CD4-positive, CD25-positive, alpha-beta regulatory T cell (primary cell): ENCODE measurements at regions not wholly inside any gene's neighbourhood (a gene's known extent, or its start where the extent isn't known, plus 50 kb on each side); places are given as distances from the start of the nearest gene placed in this dataset.

Experiments
- ATAC-seq, 2 donors: fragments of 150-1000 bp; cut with Tn5 transposase; one replicate each; pipeline ENCODE4 v1.10.0; 2021; ENCODE audit warnings: low read depth in 2 of 2, moderate number of reproducible peaks in 2 of 2, moderate library complexity in 1 of 2
- DNase-seq, 3 donors: peaks; one replicate each; pipeline versions ENCODE4 v3.0.0 to v3.0.0-alpha.2; 2012 to 2022; ENCODE audit warnings: mixed read lengths in 1 of 3
- H3K27ac ChIP-seq: one replicate; pipeline ENCODE4 v1.7.0; 2013; ENCODE audit warnings: mild to moderate bottlenecking, low read length; ENCODE audit not compliant: insufficient read depth, poor library complexity, severe bottlenecking
- H3K27me3 ChIP-seq: one replicate; pipeline ENCODE4 v1.7.0; 2013; ENCODE audit warnings: low read length; ENCODE audit not compliant: control insufficient read depth, insufficient read depth
- H3K36me3 ChIP-seq: one replicate; pipeline ENCODE4 v1.7.0; 2013; ENCODE audit warnings: mild to moderate bottlenecking, low read length, moderate library complexity; ENCODE audit not compliant: control insufficient read depth, insufficient read depth
- H3K4me1 ChIP-seq: 2 replicates; pipeline ENCODE4 v1.7.0; 2013; ENCODE audit warnings: mild to moderate bottlenecking, low read length; ENCODE audit not compliant: insufficient read depth, control insufficient read depth, poor library complexity, severe bottlenecking
- H3K4me3 ChIP-seq: one replicate; pipeline ENCODE4 v1.7.0; 2013; ENCODE audit warnings: low read depth, mild to moderate bottlenecking, low read length, moderate library complexity
- H3K9me3 ChIP-seq, 2 experiments: 1 replicate in 1 of 2; 2 replicates in 1 of 2; pipeline ENCODE4 v1.7.0; 2013; ENCODE audit warnings: low read length in 2 of 2, mild to moderate bottlenecking in 1 of 2, moderate library complexity in 1 of 2; ENCODE audit not compliant: control insufficient read depth in 2 of 2
- H3K27ac Mint-ChIP-seq, 3 donors: one replicate each; pipeline ENCODE4 v1.8.0; 2020 to 2022; ENCODE audit warnings: mild to moderate bottlenecking in 3 of 3, mixed read lengths in 3 of 3, moderate library complexity in 2 of 3
- H3K27me3 Mint-ChIP-seq: one replicate; pipeline ENCODE4 v1.8.0; 2022; ENCODE audit warnings: mild to moderate bottlenecking, mixed read lengths
- H3K36me3 Mint-ChIP-seq: one replicate; pipeline ENCODE4 v1.8.0; 2020; ENCODE audit warnings: mixed read lengths
- H3K4me1 Mint-ChIP-seq, 4 donors: one replicate each; pipeline ENCODE4 v1.8.0; 2020 to 2022; ENCODE audit warnings: mixed read lengths in 4 of 4, mild to moderate bottlenecking in 1 of 4
- H3K4me3 Mint-ChIP-seq, 4 donors: one replicate each; pipeline ENCODE4 v1.8.0; 2020 to 2022; ENCODE audit warnings: mild to moderate bottlenecking in 4 of 4, mixed read lengths in 4 of 4, moderate library complexity in 3 of 4
- H3K9me3 Mint-ChIP-seq, 7 donors: one replicate each; pipeline ENCODE4 v1.8.0; 2020 to 2022; ENCODE audit warnings: mixed read lengths in 7 of 7, mild to moderate bottlenecking in 3 of 7, moderate library complexity in 2 of 7

DNA sequence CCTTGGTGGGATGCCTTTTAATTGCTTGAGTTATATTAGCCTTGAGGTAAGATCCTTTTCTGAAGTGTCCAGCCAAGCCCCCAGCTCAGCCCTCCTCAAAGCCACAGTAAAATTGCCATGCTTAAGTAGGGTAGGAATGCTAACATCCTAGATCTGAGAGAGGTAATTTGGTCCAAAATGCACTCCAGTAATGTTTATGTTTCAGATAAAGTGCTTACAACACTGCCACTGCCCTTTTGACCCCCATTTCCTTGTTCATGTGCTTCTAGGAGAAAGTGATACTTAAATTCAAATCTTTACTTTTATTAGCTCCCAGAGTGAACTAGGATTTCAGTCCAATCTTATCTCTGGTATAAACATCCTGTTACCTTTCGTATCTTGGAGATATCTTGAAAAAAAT, 318.0 kb downstream of the BMP2 start:
- no peak overlapping the region for H3K27ac Mint-ChIP-seq
- no peaks in the 10 kb centered on the region for H3K9me3 ChIP-seq
- no peak for ATAC-seq

DNA sequence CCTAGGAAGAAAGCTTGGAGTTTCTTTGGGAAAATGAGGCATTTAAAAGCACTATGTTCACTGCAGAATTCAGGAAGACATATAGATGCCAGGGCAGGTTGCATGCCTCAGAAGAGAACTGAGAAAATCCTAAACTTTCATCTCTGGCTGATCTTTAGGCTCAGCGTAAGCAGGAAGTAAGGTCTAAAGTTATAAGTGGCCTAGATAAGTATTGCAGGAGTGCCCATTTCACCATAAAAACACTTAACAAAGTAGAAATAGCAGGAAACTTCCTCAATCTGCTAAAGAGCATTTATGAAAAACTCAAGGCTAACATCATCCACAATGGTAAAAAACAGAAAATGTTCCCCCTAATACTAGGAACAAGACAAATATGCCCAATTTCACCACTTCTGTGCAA, 320.3 kb downstream of the BMP2 start:
- no peak overlapping the region for H3K27ac Mint-ChIP-seq
- no peaks in the 10 kb centered on the region for H3K4me1 Mint-ChIP-seq
- DNase-seq (no peak), ATAC-seq (no peak)
- H3K27me3 Mint-ChIP-seq = peaks cover 4% of the 10 kb centered on the region
- Histone ChIP-seq H3K27ac (no peak overlapping the region), H3K27me3 (no peaks in the 10 kb centered on the region), H3K36me3 (no peaks in the 10 kb centered on the region), H3K4me1 (no peaks in the 10 kb centered on the region), H3K4me3 (no peak overlapping the region), H3K9me3 (no peaks in the 10 kb centered on the region)
- H3K36me3 Mint-ChIP-seq = no peaks in the 10 kb centered on the region
- H3K9me3 Mint-ChIP-seq = peaks cover 0 to 27% (median 5%) of the 10 kb centered on the region in 7 donors
- H3K4me3 Mint-ChIP-seq = no peak overlapping the region

More for the DNA sequence above, 318.0 kb downstream of the BMP2 start:
- Mint-ChIP-seq H3K27me3 (peaks cover 4% of the 10 kb centered on the region), H3K4me1 (no peaks in the 10 kb centered on the region), H3K36me3 (no peaks in the 10 kb centered on the region), H3K9me3 (peaks cover 0 to 26% (median 5%) of the 10 kb centered on the region in 7 donors), H3K4me3 (no peak overlapping the region)
- Histone ChIP-seq H3K27me3 (no peaks in the 10 kb centered on the region), H3K27ac (no peak overlapping the region), H3K4me3 (no peak overlapping the region), H3K4me1 (no peaks in the 10 kb centered on the region), H3K36me3 (no peaks in the 10 kb centered on the region)
- no peak for DNase-seq

DNA sequence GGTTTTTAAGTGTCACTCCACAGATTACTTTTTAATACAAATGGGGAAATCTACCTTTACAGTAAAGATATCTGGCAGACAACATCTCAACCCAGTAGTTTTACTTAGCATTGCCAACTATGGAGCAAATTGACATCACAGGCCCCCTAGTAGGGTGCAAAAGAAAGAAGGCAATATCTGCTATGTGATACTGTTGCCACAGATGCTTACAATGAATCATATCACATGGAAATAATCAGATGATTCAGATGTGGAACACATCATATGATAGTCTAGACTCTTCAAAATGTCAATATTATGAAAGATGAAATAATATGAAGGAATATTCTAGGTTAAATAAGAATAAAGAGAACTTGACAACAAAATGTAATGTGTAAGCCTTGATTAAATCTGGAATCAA, 322.5 kb downstream of the BMP2 start:
- Histone ChIP-seq H3K36me3 (no peaks in the 10 kb centered on the region), H3K9me3 (no peaks in the 10 kb centered on the region), H3K27ac (no peak overlapping the region), H3K4me1 (no peaks in the 10 kb centered on the region), H3K27me3 (no peaks in the 10 kb centered on the region), H3K4me3 (no peak overlapping the region)
- Mint-ChIP-seq H3K4me1 (no peaks in the 10 kb centered on the region), H3K4me3 (no peak overlapping the region), H3K9me3 (peaks cover 0 to 27% (median 5%) of the 10 kb centered on the region in 7 donors), H3K36me3 (no peaks in the 10 kb centered on the region), H3K27me3 (peaks cover 4% of the 10 kb centered on the region), H3K27ac (no peak overlapping the region)
- ATAC-seq = no peak
- no peak for DNase-seq

- no peak for ATAC-seq
- no peaks in the 10 kb centered on the region for H3K9me3 ChIP-seq
- H3K4me1 ChIP-seq = no peaks in the 10 kb centered on the region
- no peaks in the 10 kb centered on the region for H3K36me3 ChIP-seq
- H3K4me3 ChIP-seq = no peak overlapping the region
- H3K27ac Mint-ChIP-seq = no peak overlapping the region
- H3K9me3 Mint-ChIP-seq = peaks cover 0 to 32% (median 8%) of the 10 kb centered on the region in 7 donors
- no peak overlapping the region for H3K27ac ChIP-seq
- no peak for DNase-seq
- no peaks in the 10 kb centered on the region for H3K4me1 Mint-ChIP-seq
- H3K4me3 Mint-ChIP-seq = no peak overlapping the region
- no peaks in the 10 kb centered on the region for H3K27me3 ChIP-seq
- H3K36me3 Mint-ChIP-seq = no peaks in the 10 kb centered on the region
- peaks cover 3% of the 10 kb centered on the region for H3K27me3 Mint-ChIP-seq
Observed at GRCh38 chr20:7090811-7091210, 323.3 kb downstream of the BMP2 start.

DNA sequence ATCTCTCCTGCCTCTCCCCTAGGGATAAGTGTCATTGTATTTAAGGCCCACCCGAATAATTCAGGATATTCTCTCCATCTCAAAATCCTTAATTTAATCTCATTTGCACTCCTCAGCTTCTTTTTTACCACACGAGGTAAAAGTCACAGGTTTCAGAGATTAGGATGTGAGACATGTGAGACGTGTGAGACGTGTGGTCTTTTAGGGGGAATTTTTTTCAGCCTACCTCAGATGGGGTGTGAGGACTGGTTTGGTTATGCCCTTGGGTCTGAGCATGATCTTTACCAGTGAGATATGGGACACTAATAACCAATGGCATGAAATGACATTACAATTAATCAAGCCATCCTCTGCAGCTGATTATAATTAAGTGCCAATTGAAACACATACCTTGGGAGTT, 324.2 kb downstream of the BMP2 start:
- Mint-ChIP-seq H3K27me3 (no peaks in the 10 kb centered on the region), H3K4me3 (no peak overlapping the region), H3K4me1 (no peaks in the 10 kb centered on the region), H3K27ac (no peak overlapping the region), H3K36me3 (no peaks in the 10 kb centered on the region), H3K9me3 (peaks cover 0 to 31% (median 8%) of the 10 kb centered on the region in 7 donors)
- Histone ChIP-seq H3K4me1 (no peaks in the 10 kb centered on the region), H3K4me3 (no peak overlapping the region), H3K9me3 (peaks cover 0 to 3% of the 10 kb centered on the region in 2 experiments), H3K27me3 (no peaks in the 10 kb centered on the region), H3K27ac (no peak overlapping the region), H3K36me3 (no peaks in the 10 kb centered on the region)
- no peak for ATAC-seq
- no peak for DNase-seq

GRCh38 chr20:7094438-7094997, 327.0 kb downstream of the BMP2 start:
- Mint-ChIP-seq H3K27me3 (no peaks in the 10 kb centered on the region), H3K27ac (no peak overlapping the region), H3K4me1 (no peaks in the 10 kb centered on the region), H3K9me3 (peaks cover 2 to 28% (median 6%) of the 10 kb centered on the region in 7 donors), H3K36me3 (no peaks in the 10 kb centered on the region), H3K4me3 (no peak overlapping the region)
- no peak overlapping the region for H3K27ac ChIP-seq
- no peaks in the 10 kb centered on the region for H3K27me3 ChIP-seq
- ATAC-seq (no peak), DNase-seq (peak in 1 of 3 donors; percentile 5)
- peaks cover 0 to 3% of the 10 kb centered on the region in 2 experiments for H3K9me3 ChIP-seq
- no peaks in the 10 kb centered on the region for H3K36me3 ChIP-seq
- H3K4me1 ChIP-seq = no peaks in the 10 kb centered on the region
- H3K4me3 ChIP-seq = no peak overlapping the region

DNA sequence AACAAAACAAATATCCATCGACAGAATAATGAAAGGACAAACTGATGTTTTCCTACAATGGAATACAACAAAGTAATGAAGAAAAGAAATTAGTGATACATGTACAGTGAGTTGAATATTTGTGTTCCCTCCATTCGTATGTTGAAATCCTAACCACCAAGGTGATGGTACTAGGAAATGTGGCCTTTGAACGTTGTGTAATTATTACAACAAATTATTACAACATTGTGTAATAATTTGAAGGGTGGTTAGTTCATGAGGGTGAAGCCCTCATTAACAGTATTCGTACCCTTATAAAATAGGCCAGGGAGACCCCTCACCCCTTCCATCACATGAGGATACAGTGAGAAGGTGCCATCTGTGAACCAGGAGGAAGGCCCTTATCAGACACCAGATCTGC, 339.4 kb downstream of the BMP2 start:
- Mint-ChIP-seq H3K4me1 (no peaks in the 10 kb centered on the region), H3K4me3 (no peak overlapping the region), H3K27me3 (no peaks in the 10 kb centered on the region), H3K9me3 (peaks cover 0 to 21% (median 5%) of the 10 kb centered on the region in 7 donors), H3K27ac (no peak overlapping the region), H3K36me3 (no peaks in the 10 kb centered on the region)
- no peak overlapping the region for H3K4me3 ChIP-seq
- H3K27me3 ChIP-seq = no peaks in the 10 kb centered on the region
- H3K27ac ChIP-seq = no peak overlapping the region
- ATAC-seq = no peak
- H3K4me1 ChIP-seq = no peaks in the 10 kb centered on the region
- peaks cover 0 to under 1% of the 10 kb centered on the region in 2 experiments for H3K9me3 ChIP-seq
- H3K36me3 ChIP-seq = no peaks in the 10 kb centered on the region
- DNase-seq = no peak

DNA sequence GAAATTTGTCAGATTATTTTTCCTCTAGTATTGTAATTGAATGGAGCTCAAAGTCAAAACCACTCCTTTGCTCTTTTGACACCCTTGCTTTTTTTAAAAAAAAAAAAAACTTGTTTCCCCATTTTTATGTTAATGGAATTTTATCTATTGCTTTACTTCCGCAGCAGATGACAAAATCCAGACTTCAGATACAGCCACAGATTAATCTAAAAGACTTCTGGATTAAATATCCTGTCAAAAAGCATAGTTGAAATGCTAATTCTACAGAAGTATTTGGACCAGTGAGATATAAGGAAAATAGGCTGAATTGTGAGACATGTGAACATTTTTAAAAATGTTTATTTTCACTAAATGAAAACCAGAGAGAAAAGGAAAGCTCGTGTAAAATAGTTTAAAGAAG, 341.4 kb downstream of the BMP2 start:
- H3K4me1 Mint-ChIP-seq = no peaks in the 10 kb centered on the region
- DNase-seq (no peak), ATAC-seq (no peak)
- no peaks in the 10 kb centered on the region for H3K27me3 ChIP-seq
- no peak overlapping the region for H3K27ac Mint-ChIP-seq
- no peak overlapping the region for H3K4me3 ChIP-seq
- no peaks in the 10 kb centered on the region for H3K36me3 Mint-ChIP-seq
- no peak overlapping the region for H3K4me3 Mint-ChIP-seq
- H3K9me3 ChIP-seq = peaks cover 0 to 5% of the 10 kb centered on the region in 2 experiments
- no peaks in the 10 kb centered on the region for H3K4me1 ChIP-seq
- H3K9me3 Mint-ChIP-seq = peaks cover 2 to 16% (median 5%) of the 10 kb centered on the region in 7 donors
- H3K36me3 ChIP-seq = no peaks in the 10 kb centered on the region
- no peak overlapping the region for H3K27ac ChIP-seq
- H3K27me3 Mint-ChIP-seq = no peaks in the 10 kb centered on the region
